Upper lobe of left lung (tissue), 6 donors: ENCODE measurements at regions not wholly inside any gene's neighbourhood (a gene's known extent, or its start where the extent isn't known, plus 50 kb on each side); places are given as distances from the start of the nearest gene placed in this dataset.

Experiments used
- ATAC-seq, 2 donors: fragments of 200-7000 bp; cut with Tn5 transposase; one replicate each; pipeline ENCODE4 v1.9.1; 2022; ENCODE audit warnings: mild to moderate bottlenecking in 2 of 2, moderate library complexity in 2 of 2; ENCODE audit not compliant: low FRiP score in 2 of 2
- DNase-seq, 2 donors: peaks; one replicate each; pipeline ENCODE4 v3.0.0-alpha.2; 2019 to 2020
- H3K27ac ChIP-seq, 4 donors: fragments of 200-600 bp; sonication (generic); one replicate each; pipeline ENCODE4 v1.5.1; 2016 to 2019
- H3K27me3 ChIP-seq, 4 donors: fragments of 200-600 bp; sonication (generic); one replicate each; pipeline ENCODE4 v1.5.1; 2017 to 2019
- H3K36me3 ChIP-seq, 4 donors: fragments of 200-600 bp; sonication (generic); one replicate each; pipeline ENCODE4 v1.5.1; 2016 to 2019
- H3K4me1 ChIP-seq, 4 donors: fragments of 200-600 bp; sonication (generic); one replicate each; pipeline ENCODE4 v1.5.1; 2018 to 2019
- H3K4me3 ChIP-seq, 4 donors: fragments of 200-600 bp; sonication (generic); one replicate each; pipeline ENCODE4 v1.5.1; 2017 to 2019; ENCODE audit warnings: mild to moderate bottlenecking in 2 of 4, moderate library complexity in 1 of 4
- H3K9me3 ChIP-seq, 4 donors: fragments of 200-600 bp; sonication (generic); one replicate each; pipeline ENCODE4 v1.5.1; 2018 to 2019
- EP300 ChIP-seq, 4 donors: sonication (generic); formaldehyde crosslinking; IDR thresholded peaks; one replicate each; pipeline ENCODE4 v1.5.1; 2017; ENCODE audit warnings: antibody characterized with exemption in 4 of 4, control low read depth in 2 of 4
- POLR2A ChIP-seq, 4 donors: fragments of 450-650 bp; IDR thresholded peaks; one replicate each; pipeline ENCODE4 v1.5.1; 2016 to 2017; ENCODE audit warnings: antibody characterized with exemption in 4 of 4, mild to moderate bottlenecking in 2 of 4
- POLR2AphosphoS5 ChIP-seq, 2 donors: sonication (generic); formaldehyde crosslinking; IDR thresholded peaks; one replicate each; pipeline ENCODE4 v1.5.1; 2017; ENCODE audit warnings: antibody characterized with exemption in 2 of 2
- WGBS, 2 donors: methylation state at CpG; one replicate each; pipeline ENCODE4 v1.1.5; 2017 to 2018; 5-methylcytosine and 5-hydroxymethylcytosine counted together
- TF ChIP-seq, protein P1 (sequence below), 6 experiments: fragments of 450-650 bp in 4 of 6; fragments of 200-600 bp in 2 of 6; sonication (generic) in 2 of 6; IDR thresholded peaks; one replicate each; pipeline ENCODE4 v1.5.1; 2016 to 2019; ENCODE audit warnings: antibody characterized with exemption in 6 of 6
- donor health status: DM: no; HTN: no; CAD: no; lungs with moderate emphysema.
- donor health status: DM: no; HTN: yes; CAD: no; lungs with severe emphysema.

DNA sequence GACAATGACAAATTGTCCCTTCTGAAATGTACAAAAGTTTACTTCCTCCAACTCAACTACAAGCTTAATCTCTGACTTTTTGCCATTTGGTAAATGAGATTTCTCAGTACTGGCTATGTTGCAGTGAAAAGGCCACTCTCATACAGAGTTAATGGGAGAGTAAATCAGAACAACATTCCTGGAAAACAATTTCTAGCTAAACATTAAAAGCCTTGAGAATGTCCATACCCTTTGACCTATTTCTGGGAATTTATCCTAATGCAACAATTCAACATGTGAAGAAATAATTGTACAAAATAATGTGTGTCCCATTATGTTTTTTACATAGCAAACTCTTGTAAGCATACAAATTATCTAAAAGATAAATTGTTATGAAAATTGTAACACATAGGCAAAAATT is 56.3 kb upstream of the SPEF2 start:
- Histone ChIP-seq H3K4me1 (no peaks in the 10 kb centered on the region), H3K36me3 (no peaks in the 10 kb centered on the region), H3K9me3 (peaks cover 9 to 37% (median 17%) of the 10 kb centered on the region in 4 donors), H3K27ac (no peak overlapping the region), H3K4me3 (no peak overlapping the region), H3K27me3 (no peaks in the 10 kb centered on the region)
- no peak for ATAC-seq
- TF ChIP-seq, protein P1, sequence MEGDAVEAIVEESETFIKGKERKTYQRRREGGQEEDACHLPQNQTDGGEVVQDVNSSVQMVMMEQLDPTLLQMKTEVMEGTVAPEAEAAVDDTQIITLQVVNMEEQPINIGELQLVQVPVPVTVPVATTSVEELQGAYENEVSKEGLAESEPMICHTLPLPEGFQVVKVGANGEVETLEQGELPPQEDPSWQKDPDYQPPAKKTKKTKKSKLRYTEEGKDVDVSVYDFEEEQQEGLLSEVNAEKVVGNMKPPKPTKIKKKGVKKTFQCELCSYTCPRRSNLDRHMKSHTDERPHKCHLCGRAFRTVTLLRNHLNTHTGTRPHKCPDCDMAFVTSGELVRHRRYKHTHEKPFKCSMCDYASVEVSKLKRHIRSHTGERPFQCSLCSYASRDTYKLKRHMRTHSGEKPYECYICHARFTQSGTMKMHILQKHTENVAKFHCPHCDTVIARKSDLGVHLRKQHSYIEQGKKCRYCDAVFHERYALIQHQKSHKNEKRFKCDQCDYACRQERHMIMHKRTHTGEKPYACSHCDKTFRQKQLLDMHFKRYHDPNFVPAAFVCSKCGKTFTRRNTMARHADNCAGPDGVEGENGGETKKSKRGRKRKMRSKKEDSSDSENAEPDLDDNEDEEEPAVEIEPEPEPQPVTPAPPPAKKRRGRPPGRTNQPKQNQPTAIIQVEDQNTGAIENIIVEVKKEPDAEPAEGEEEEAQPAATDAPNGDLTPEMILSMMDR (IDR thresholded peaks at IDR 0.05), result no peak
- no peak for TF ChIP-seq POLR2AphosphoS5 (IDR thresholded peaks at IDR 0.05)
- TF ChIP-seq EP300 (IDR thresholded peaks at IDR 0.05), result no peak
- TF ChIP-seq POLR2A (IDR thresholded peaks at IDR 0.05), result no peak
- DNase-seq, result no peak

- no peak for ATAC-seq
- TF ChIP-seq POLR2AphosphoS5 (IDR thresholded peaks at IDR 0.05), result no peak
- TF ChIP-seq POLR2A (IDR thresholded peaks at IDR 0.05), result no peak
- TF ChIP-seq, protein P1 (IDR thresholded peaks at IDR 0.05), result no peak
- no peak for TF ChIP-seq EP300 (IDR thresholded peaks at IDR 0.05)
Observed at GRCh38 chr5:35557748-35558147, 59.9 kb upstream of the SPEF2 start.

GRCh38 chr5:35557199-35557598 is 60.5 kb upstream of the SPEF2 start:
- no peak for TF ChIP-seq POLR2A (IDR thresholded peaks at IDR 0.05)
- no peak for TF ChIP-seq POLR2AphosphoS5 (IDR thresholded peaks at IDR 0.05)
- no peak for DNase-seq
- no peak overlapping the region for H3K27ac ChIP-seq
- H3K36me3 ChIP-seq, result no peaks in the 10 kb centered on the region
- H3K4me1 ChIP-seq, result no peaks in the 10 kb centered on the region
- WGBS, 2 donors, result 82 to 85% methylated on average over 2 of the region's 2 CpGs
- no peaks in the 10 kb centered on the region for H3K27me3 ChIP-seq
- peaks cover 9 to 31% (median 18%) of the 10 kb centered on the region in 4 donors for H3K9me3 ChIP-seq
- H3K4me3 ChIP-seq, result no peak overlapping the region
- ATAC-seq, result no peak

More at GRCh38 chr5:35557748-35558147, 59.9 kb upstream of the SPEF2 start:
- Histone ChIP-seq H3K36me3 (no peaks in the 10 kb centered on the region), H3K9me3 (peaks cover 9 to 31% (median 18%) of the 10 kb centered on the region in 4 donors), H3K27ac (no peak overlapping the region), H3K27me3 (no peaks in the 10 kb centered on the region), H3K4me1 (no peaks in the 10 kb centered on the region), H3K4me3 (no peak overlapping the region)
- WGBS, 2 donors, result 76 to 86% methylated on average over 1 of the region's 1 CpG
- DNase-seq, result no peak

DNA sequence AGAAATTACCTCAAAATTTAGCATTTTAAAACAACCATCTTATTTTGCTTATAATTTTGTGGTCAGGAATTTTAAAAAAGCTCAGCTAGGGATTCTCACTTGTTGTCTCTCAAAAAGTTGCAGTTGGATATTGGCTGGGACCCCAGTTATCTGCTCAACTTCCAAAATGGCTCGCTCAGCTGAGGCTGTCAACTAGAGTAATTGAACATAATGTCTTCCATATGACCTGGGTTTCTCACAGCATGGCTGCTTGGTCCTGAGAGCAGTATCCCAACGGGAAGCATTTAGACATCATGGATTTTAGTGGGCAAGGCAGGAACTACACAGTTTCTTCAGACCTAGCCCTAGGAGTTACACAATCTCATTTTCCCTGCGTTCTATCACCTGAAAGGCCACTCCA is 63.6 kb upstream of the SPEF2 start:
- Histone ChIP-seq H3K4me3 (no peak overlapping the region), H3K27me3 (no peaks in the 10 kb centered on the region), H3K27ac (no peak overlapping the region), H3K36me3 (no peaks in the 10 kb centered on the region), H3K4me1 (no peaks in the 10 kb centered on the region), H3K9me3 (peaks cover 9 to 28% (median 18%) of the 10 kb centered on the region in 4 donors)
- no peak for ATAC-seq
- TF ChIP-seq POLR2A (IDR thresholded peaks at IDR 0.05), result no peak
- TF ChIP-seq EP300 (IDR thresholded peaks at IDR 0.05), result no peak
- TF ChIP-seq, protein P1 (IDR thresholded peaks at IDR 0.05), result no peak
- 66 to 70% methylated on average over 3 of the region's 3 CpGs for WGBS, 2 donors
- DNase-seq, result no peak

- no peak overlapping the region for H3K4me3 ChIP-seq
- no peak overlapping the region for H3K27ac ChIP-seq
- peaks cover 0 to 3% (median 0%) of the 10 kb centered on the region in 4 donors for H3K4me1 ChIP-seq
- TF ChIP-seq EP300 (IDR thresholded peaks at IDR 0.05), result no peak
- no peak for TF ChIP-seq POLR2AphosphoS5 (IDR thresholded peaks at IDR 0.05)
- TF ChIP-seq, protein P1 (IDR thresholded peaks at IDR 0.05), result no peak
- no peak for TF ChIP-seq POLR2A (IDR thresholded peaks at IDR 0.05)
- no peaks in the 10 kb centered on the region for H3K36me3 ChIP-seq
- no peaks in the 10 kb centered on the region for H3K9me3 ChIP-seq
- ATAC-seq, result no peak
- 67 to 69% methylated on average over 4 of the region's 4 CpGs for WGBS, 2 donors
- no peak for DNase-seq
- H3K27me3 ChIP-seq, result no peaks in the 10 kb centered on the region
Observed at GRCh38 chr5:35545190-35545589, 72.5 kb upstream of the SPEF2 start.
